Adrenal gland (tissue), 5 donors: ENCODE measurements at regions not wholly inside any gene's neighbourhood (a gene's known extent, or its start where the extent isn't known, plus 50 kb on each side); places are given as distances from the start of the nearest gene placed in this dataset.

Experiments used
- POLR2A ChIP-seq, 2 donors: fragments of 450-650 bp; IDR thresholded peaks; one replicate each; pipeline ENCODE4 v1.6.1; 2017; ENCODE audit warnings: antibody characterized with exemption in 2 of 2, mild to moderate bottlenecking in 2 of 2, moderate library complexity in 1 of 2
- TF ChIP-seq, protein P1 (sequence below), 6 experiments: fragments of 450-650 bp in 4 of 6; fragments of 200-600 bp in 2 of 6; sonication (generic) in 1 of 6; IDR thresholded peaks; 1 replicate in 5 of 6; 2 replicates in 1 of 6; pipeline versions ENCODE4 v1.5.1 to v1.8.0; 2016 to 2021; ENCODE audit warnings: antibody characterized with exemption in 6 of 6, mild to moderate bottlenecking in 2 of 6, moderate library complexity in 1 of 6
- donor health status: DM: no; HTN: no; CAD: no.

DNA sequence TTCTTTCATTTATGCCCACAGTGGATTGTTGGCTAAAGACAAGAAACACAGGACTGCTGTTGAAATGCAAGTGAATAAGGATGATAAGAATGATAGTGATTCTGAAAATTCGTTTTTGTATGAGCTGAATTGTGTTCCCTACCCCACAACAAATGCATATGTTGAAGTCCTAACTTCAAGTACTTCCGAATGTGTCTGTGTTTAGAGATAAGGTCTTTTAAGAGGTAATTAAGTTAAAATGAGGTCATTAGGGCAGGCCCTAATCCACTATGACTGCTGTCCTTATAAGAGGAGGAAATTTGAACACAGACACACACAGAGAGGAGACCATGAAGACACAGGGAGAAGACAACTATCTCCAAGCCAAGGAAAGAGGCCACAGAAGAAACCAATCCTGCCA, 126.6 kb upstream of the ACSL4 start:
- TF ChIP-seq, protein P1, sequence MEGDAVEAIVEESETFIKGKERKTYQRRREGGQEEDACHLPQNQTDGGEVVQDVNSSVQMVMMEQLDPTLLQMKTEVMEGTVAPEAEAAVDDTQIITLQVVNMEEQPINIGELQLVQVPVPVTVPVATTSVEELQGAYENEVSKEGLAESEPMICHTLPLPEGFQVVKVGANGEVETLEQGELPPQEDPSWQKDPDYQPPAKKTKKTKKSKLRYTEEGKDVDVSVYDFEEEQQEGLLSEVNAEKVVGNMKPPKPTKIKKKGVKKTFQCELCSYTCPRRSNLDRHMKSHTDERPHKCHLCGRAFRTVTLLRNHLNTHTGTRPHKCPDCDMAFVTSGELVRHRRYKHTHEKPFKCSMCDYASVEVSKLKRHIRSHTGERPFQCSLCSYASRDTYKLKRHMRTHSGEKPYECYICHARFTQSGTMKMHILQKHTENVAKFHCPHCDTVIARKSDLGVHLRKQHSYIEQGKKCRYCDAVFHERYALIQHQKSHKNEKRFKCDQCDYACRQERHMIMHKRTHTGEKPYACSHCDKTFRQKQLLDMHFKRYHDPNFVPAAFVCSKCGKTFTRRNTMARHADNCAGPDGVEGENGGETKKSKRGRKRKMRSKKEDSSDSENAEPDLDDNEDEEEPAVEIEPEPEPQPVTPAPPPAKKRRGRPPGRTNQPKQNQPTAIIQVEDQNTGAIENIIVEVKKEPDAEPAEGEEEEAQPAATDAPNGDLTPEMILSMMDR (IDR thresholded peaks at IDR 0.05) = no peak
- no peak for TF ChIP-seq POLR2A (IDR thresholded peaks at IDR 0.05)
